T-helper 2 cell treated with Interferon-gamma antibody and Interleukin-4, amounts not matched to agents 5 μg/mL and 100 μg/mL, for 36 hours (primary cell): ENCODE measurements at regions not wholly inside any gene's neighbourhood (a gene's known extent, or its start where the extent isn't known, plus 50 kb on each side); places are given as distances from the start of the nearest gene placed in this dataset.

Source experiments
- DNase-seq: peaks from one replicate; pipeline ENCODE4 v3.0.0; 2021; ENCODE audit warnings: low spot score
- H3K27ac Mint-ChIP-seq: one replicate; pipeline ENCODE4 v1.8.0; 2021; ENCODE audit warnings: mild to moderate bottlenecking, mixed read lengths
- H3K27me3 Mint-ChIP-seq: one replicate; pipeline ENCODE4 v1.8.0; 2021; ENCODE audit warnings: low read depth, mixed read lengths
- H3K36me3 Mint-ChIP-seq: one replicate; pipeline ENCODE4 v1.8.0; 2021; ENCODE audit warnings: low read depth, mixed read lengths
- H3K4me1 Mint-ChIP-seq: one replicate; pipeline ENCODE4 v1.8.0; 2021; ENCODE audit warnings: low read depth, mixed read lengths
- H3K4me3 Mint-ChIP-seq: one replicate; pipeline ENCODE4 v1.8.0; 2022; ENCODE audit warnings: mild to moderate bottlenecking, moderate library complexity, mixed read lengths
- H3K9me3 Mint-ChIP-seq: one replicate; pipeline ENCODE4 v1.8.0; 2021; ENCODE audit warnings: mixed read lengths

DNA sequence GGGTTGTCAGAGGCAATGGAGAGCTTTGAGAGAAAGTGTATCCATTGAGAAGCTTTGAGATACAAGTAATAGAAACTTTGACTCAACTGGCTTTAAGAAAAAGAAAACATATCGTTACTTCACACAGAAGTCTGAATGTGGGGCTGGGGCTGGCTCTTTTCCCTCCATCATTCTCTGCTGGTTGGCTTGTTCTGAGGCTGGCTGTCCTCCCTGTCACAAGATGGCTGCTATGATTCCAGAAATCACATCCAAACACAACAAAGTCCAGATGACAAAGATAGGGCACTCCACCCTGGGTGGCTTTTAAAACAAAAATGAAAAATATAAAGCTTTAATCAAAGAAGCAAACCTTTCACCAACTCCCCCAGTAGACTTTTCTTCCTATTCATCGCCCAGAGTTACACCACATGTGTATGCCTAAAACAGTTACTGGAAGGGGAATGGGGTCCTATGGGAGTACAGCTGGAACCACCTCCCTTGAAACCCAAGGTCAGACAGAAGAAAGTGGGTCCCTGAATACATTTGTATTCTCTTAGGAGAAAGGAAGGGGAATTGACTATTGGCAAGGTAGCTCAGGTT lies 284.3 kb downstream of the GAS1 start:
- Mint-ChIP-seq H3K27me3 (no peaks in the 10 kb centered on the region), H3K4me1 (peaks cover 5% of the 10 kb centered on the region), H3K9me3 (no peaks in the 10 kb centered on the region), H3K4me3 (no peak overlapping the region), H3K27ac (no peak overlapping the region), H3K36me3 (no peaks in the 10 kb centered on the region)
- DNase-seq, result no peak

DNA sequence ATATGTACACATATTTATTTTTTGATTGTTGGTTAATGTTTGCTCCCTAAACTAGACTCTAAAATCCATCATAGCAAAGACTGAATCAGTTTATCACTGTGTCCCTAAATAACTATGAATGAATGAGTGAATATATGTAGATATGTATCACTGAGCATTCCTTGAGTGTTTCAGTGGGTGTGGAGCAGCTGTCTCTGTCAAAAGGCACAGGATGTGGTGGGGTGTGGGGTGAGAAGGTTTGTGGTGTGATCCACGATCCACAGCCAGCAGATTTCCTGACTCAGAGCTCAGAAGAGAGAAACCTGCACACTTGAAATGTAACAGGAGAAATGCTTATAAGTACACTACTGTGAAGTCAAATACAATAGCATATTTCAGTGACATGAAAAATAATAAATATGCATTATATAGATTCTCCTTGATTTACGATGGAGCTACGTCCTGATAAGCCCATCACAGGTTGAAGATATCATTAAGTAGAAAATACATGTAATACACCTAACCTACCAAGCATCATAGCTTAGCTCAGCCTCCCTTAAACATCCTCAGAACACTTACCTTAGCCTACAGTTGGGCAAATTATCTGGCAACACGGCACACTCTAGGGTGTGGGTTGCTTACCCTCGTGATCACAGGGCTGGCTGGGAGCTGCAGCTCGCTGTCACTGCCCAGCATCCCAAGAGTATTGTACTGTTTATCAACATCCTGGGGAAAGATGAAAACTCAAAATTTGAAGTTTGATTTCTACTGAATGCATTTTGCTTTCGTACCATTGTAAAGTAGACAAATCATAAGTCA lies 287.0 kb downstream of the GAS1 start:
- Mint-ChIP-seq H3K27ac (no peak overlapping the region), H3K9me3 (no peaks in the 10 kb centered on the region), H3K4me3 (no peak overlapping the region), H3K4me1 (peaks cover 5% of the 10 kb centered on the region), H3K36me3 (no peaks in the 10 kb centered on the region), H3K27me3 (no peaks in the 10 kb centered on the region)
- no peak for DNase-seq

DNA sequence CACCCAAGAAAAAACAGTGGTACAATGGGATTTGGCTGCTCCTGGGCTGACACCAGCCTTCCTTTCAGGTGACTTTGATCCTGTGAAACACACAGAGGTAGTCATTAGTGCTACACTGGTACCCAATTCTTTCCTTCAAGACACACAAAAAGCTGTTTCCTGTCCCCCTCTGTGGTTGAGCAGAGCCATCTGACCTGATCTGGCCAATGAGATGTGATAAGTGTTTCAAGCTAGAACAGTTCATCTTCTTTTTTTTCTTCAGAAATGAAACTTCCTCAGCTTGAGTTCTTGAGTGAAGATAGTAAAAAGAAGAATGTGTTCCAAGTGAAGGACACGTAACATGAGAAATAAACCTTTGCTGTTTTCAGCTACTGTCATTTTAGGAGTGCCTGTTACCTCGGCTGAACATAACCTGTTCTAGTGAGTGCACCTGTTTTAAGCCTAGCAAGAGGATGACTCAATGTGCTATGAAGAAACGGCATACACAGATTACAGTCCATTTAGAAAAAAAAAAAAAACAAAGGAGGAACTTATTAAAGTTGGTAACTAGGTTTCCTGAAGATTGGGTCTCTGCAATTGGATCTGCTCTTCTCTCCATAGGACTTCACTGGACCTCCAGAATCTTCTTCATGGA lies 287.8 kb downstream of the GAS1 start:
- H3K36me3 Mint-ChIP-seq, result no peaks in the 10 kb centered on the region
- H3K27ac Mint-ChIP-seq, result no peak overlapping the region
- H3K4me3 Mint-ChIP-seq, result no peak overlapping the region

DNA sequence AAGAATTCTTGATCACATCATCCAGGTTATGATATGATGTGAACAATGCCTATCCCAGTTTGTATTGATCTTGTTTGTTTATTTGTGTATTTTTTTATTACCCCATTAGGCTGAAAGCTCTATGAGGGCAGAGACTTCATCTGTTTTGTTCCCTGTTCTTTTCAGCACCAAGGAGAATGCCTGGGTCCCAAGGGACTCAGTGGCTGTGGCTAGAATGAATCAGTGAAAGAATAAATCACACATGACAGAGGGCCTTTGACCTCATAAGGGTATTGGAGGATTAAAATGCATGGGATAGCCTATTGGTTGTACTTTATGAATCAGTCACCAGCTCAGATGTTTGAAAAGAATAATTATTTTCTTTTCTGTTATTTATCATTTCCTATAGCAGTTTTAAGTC lies 292.2 kb downstream of the GAS1 start:
- Mint-ChIP-seq H3K27ac (no peak overlapping the region), H3K4me3 (no peak overlapping the region), H3K36me3 (no peaks in the 10 kb centered on the region), H3K27me3 (no peaks in the 10 kb centered on the region), H3K9me3 (peaks cover 6% of the 10 kb centered on the region), H3K4me1 (peaks cover 4% of the 10 kb centered on the region)
- DNase-seq, result no peak

More for the DNA sequence above, 287.8 kb downstream of the GAS1 start:
- DNase-seq, result no peak
- Mint-ChIP-seq H3K4me1 (peaks cover 5% of the 10 kb centered on the region), H3K27me3 (no peaks in the 10 kb centered on the region), H3K9me3 (no peaks in the 10 kb centered on the region)

DNA sequence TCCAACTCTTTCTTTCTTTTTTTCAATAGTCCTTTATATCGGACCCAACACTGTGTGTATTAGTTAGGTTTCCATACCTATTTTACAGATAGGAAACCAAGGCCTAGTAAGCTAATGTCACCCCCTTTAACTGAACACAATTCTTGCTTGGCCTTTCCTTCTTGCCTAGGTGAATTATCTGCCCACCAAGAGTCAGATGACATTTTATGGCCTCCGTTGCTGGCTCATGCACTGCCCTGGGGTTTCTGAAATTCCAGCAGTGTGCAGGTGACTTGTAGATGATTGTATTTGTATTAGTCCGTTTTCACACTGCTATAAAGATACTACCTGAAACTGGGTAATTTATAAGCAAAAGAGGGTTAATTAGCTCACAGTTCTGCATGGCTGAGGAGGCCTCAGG lies 293.8 kb downstream of the GAS1 start:
- H3K9me3 Mint-ChIP-seq, result peaks cover 6% of the 10 kb centered on the region

DNA sequence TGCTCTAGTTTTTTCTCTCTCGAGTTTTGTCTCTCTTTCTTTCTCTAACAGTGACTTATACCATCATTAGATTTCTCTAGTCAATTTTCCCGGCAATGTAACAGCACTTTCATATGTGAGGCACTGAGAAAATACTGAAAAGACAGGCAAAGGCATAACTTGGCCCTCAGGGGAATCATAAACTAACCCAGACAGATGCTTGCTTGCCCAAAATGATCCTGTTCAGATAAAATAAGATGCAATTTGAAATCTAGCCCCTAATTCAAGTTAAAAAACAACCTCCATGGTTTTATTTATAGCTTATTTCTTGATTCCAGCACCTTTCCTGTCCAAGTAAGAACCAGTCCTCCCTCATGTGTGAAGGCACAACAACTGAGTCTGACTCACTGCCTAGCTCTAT lies 294.6 kb downstream of the GAS1 start:
- Mint-ChIP-seq H3K27ac (no peak overlapping the region), H3K9me3 (peaks cover 6% of the 10 kb centered on the region), H3K36me3 (no peaks in the 10 kb centered on the region), H3K4me1 (no peaks in the 10 kb centered on the region), H3K4me3 (no peak overlapping the region), H3K27me3 (no peaks in the 10 kb centered on the region)
- no peak for DNase-seq

More for the DNA sequence above, 293.8 kb downstream of the GAS1 start:
- no peaks in the 10 kb centered on the region for H3K27me3 Mint-ChIP-seq
- no peaks in the 10 kb centered on the region for H3K36me3 Mint-ChIP-seq
- no peak overlapping the region for H3K27ac Mint-ChIP-seq
- no peak overlapping the region for H3K4me3 Mint-ChIP-seq
- no peak for DNase-seq
- no peaks in the 10 kb centered on the region for H3K4me1 Mint-ChIP-seq

DNA sequence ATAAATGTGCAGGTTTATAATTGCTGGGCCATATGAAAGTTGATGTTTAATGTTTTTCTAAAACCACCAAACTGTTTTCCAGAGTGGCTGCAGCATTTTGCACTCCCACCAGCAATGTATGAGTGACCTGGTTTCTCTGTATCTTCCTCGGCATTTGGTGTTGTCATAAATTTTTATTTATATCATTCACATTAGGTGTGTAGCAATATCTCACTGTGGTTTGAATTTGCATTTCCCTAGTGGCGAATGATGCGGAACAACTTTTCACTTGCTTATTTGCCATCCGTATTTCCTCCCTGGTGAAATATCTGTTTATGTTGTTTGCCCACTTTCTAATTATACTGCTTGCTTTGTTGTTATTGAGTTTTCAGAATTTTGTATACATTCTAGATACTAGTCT lies 295.7 kb upstream of the TUT7 start:
- Mint-ChIP-seq H3K27ac (no peak overlapping the region), H3K27me3 (no peaks in the 10 kb centered on the region), H3K4me1 (no peaks in the 10 kb centered on the region), H3K4me3 (no peak overlapping the region), H3K36me3 (no peaks in the 10 kb centered on the region), H3K9me3 (peaks cover 6% of the 10 kb centered on the region)
- no peak for DNase-seq

DNA sequence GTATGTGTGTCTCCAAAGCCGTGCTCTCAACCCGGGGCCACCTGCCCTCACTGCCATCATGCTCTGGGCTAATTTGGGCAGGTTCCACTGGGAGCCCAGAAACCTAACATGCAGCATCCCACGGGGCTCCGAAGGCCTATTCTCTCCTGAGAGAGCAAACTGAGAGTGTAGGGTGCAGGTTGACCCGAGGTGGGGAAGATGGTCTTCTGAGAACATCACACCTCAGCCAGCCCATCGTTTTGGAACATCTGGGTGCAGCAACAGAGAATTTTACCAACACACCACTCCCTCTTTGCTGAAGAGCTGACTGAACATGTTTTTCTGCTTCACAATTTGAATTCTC lies 294.6 kb upstream of the TUT7 start:
- no peak overlapping the region for H3K4me3 Mint-ChIP-seq
- H3K4me1 Mint-ChIP-seq, result no peaks in the 10 kb centered on the region
- peaks cover 6% of the 10 kb centered on the region for H3K9me3 Mint-ChIP-seq
- DNase-seq, result no peak
- no peaks in the 10 kb centered on the region for H3K27me3 Mint-ChIP-seq
- no peak overlapping the region for H3K27ac Mint-ChIP-seq
- H3K36me3 Mint-ChIP-seq, result no peaks in the 10 kb centered on the region

DNA sequence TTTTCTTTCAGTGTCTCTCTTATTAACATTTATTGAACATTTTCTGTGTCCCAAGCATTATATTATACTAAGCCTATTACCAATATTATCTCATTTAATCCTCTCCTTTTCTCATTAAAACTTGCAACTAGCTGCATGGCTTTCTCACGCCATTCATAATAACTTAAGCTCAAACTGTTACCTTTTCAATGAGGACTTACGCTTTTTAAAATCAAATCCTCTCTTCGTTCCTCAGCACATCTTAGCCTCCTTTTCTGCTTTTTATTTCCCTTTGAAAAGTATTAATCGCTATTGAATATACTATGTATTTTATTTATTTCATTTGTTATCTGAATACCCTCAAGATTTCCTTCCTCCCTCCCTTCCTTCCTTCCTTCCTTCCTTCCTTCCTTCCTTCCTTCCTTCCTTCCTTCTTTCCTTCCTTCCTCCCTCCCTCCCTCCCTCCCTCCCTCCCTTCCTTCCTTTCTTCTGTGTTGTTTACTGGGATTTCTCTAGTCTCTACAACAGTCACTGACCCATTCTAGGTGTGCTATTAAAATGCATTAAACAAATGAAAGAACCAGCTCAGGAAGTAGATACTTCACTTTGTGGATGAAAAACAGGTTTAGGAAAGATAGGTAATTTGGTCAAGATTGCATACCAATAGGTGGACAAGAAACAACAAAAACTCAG lies 294.1 kb upstream of the TUT7 start:
- DNase-seq, result no peak
- H3K36me3 Mint-ChIP-seq, result no peaks in the 10 kb centered on the region
- H3K27me3 Mint-ChIP-seq, result no peaks in the 10 kb centered on the region
- no peak overlapping the region for H3K4me3 Mint-ChIP-seq
- no peaks in the 10 kb centered on the region for H3K4me1 Mint-ChIP-seq
- no peak overlapping the region for H3K27ac Mint-ChIP-seq
- H3K9me3 Mint-ChIP-seq, result peaks cover 1% of the 10 kb centered on the region

DNA sequence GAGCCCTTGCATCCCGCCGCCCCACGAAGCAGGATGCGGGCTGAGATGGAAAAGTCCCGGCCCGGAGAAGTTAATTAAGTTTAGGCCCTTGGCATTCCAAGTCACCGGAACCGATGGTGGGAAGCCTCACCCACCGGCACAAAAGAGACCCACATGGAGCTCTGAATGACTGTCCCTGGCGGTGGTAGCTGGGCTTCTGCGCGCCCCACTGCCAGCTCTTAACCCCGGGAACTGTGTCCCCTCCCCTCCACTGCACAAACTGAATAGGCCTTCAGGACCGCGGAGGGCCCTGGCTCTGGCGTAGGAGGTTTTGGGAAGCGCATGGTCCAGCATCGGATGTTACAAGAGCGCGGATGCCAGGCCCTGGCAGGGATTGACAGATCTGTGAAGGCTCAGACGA lies 291.1 kb upstream of the TUT7 start:
- Mint-ChIP-seq H3K36me3 (no peaks in the 10 kb centered on the region), H3K4me3 (no peak overlapping the region)
- DNase-seq, result no peak

DNA sequence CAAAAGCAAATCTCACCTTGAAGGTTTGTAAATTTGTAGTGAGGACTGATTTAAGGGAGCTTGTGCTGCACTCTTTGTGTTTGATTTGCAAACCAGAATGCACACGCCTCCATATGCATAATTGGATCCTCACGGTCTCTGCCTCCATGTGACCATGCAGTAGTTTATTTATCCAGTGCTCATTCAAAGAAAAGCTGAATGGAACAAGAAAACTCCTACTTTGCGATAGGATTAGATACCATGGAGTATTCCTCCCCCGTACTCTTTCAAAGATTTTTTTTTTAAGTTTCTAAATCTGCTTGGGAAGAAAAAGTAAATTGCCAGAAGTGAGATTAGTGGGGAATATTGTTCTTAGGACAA lies 290.4 kb upstream of the TUT7 start:
- H3K27me3 Mint-ChIP-seq, result no peaks in the 10 kb centered on the region

More for the DNA sequence above, 291.1 kb upstream of the TUT7 start:
- Mint-ChIP-seq H3K27ac (no peak overlapping the region), H3K9me3 (no peaks in the 10 kb centered on the region), H3K27me3 (no peaks in the 10 kb centered on the region), H3K4me1 (no peaks in the 10 kb centered on the region)

DNA sequence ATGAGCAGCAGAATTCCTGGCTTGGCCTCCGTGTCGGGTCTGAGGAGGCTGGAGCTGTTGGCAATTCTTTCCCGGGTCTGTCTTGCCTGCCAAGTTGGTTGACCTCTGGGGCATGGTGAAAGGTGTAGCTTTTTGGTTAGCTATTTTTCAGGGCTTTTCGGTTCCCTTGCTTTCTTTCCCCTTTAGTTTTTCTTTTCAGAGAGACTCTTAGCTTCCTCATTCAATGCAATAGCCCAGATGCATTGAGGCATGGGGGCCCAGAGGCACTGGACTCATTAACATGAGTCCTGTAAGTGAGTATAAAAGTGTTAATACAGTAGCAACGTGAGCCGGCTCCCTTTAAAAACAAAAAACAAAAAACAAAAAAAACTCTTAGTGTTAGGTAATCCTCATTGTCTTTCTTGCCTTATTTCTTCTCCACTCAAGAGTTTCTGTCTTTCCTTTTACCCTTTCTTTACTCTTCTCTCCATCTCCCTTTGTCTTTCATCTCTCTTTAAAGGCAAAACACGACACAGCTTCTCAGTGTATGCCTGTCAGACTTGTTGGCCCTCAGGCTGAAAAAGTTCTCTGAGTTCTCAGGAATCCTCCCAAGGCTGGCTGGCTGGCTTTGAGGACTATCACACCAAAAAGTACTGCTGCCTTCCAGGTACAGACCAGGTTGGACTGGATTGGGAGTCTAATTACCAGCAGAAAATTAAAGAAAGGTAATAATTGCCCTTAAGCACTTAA lies 289.9 kb upstream of the TUT7 start:
- DNase-seq, result no peak
- H3K27me3 Mint-ChIP-seq, result no peaks in the 10 kb centered on the region
- H3K4me3 Mint-ChIP-seq, result no peak overlapping the region
- H3K9me3 Mint-ChIP-seq, result no peaks in the 10 kb centered on the region
- no peak overlapping the region for H3K27ac Mint-ChIP-seq
- H3K4me1 Mint-ChIP-seq, result no peaks in the 10 kb centered on the region
- no peaks in the 10 kb centered on the region for H3K36me3 Mint-ChIP-seq

More for the DNA sequence above, 290.4 kb upstream of the TUT7 start:
- DNase-seq, result no peak
- Mint-ChIP-seq H3K4me1 (no peaks in the 10 kb centered on the region), H3K9me3 (no peaks in the 10 kb centered on the region), H3K4me3 (no peak overlapping the region), H3K36me3 (no peaks in the 10 kb centered on the region), H3K27ac (no peak overlapping the region)

DNA sequence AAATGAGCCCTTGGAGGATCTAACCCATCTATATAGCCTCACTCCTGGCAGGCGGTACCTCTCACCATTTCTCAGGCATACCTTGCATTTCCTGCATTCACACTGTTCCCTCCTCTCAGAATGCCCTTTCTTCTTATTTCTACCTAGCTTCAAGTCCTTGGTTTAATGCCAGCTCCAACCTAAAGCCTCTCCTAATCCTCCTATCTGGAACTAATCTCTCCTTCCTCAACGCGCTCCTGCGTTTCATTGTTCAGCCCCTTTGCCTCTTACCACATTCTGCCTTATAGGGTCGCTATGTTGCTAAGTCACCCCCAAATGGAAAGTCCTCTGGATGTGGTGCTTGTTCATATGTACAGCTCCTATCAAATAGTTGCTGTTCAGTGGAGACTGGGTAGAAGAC lies 288.5 kb upstream of the TUT7 start:
- DNase-seq, result no peak
- peaks cover 2% of the 10 kb centered on the region for H3K27me3 Mint-ChIP-seq
- H3K4me3 Mint-ChIP-seq, result no peak overlapping the region
- H3K4me1 Mint-ChIP-seq, result no peaks in the 10 kb centered on the region
- H3K27ac Mint-ChIP-seq, result no peak overlapping the region
- no peaks in the 10 kb centered on the region for H3K9me3 Mint-ChIP-seq
- H3K36me3 Mint-ChIP-seq, result no peaks in the 10 kb centered on the region

DNA sequence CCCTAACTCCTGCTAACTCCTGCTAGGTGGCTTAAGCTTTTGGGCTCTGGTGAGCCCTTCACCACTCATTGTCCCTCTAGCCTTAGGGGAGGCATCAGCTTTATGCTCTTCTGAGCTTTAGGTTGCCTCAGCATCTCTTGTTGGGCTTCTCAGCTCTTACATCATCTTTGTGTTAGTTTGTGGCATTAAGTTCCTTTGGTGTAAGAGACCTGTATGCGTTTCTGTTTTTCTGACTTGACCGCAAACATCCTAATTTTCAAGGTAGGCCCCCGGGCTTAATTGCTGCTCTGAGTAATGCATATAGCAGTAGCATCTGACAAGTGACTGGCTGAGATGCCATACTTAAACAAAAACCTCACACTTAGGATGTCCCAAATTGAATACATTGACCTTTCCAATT lies 287.8 kb upstream of the TUT7 start:
- H3K4me1 Mint-ChIP-seq, result no peaks in the 10 kb centered on the region
- H3K36me3 Mint-ChIP-seq, result no peaks in the 10 kb centered on the region
- DNase-seq, result no peak
- H3K4me3 Mint-ChIP-seq, result no peak overlapping the region
- no peaks in the 10 kb centered on the region for H3K9me3 Mint-ChIP-seq
- no peak overlapping the region for H3K27ac Mint-ChIP-seq
- H3K27me3 Mint-ChIP-seq, result peaks cover 2% of the 10 kb centered on the region
